CD4-positive, alpha-beta T cell (primary cell): ENCODE measurements at regions not wholly inside any gene's neighbourhood (a gene's known extent, or its start where the extent isn't known, plus 50 kb on each side); places are given as distances from the start of the nearest gene placed in this dataset.

ENCODE experiments used
- ATAC-seq: fragments of 200-7000 bp; cut with Tn5 transposase; one replicate; pipeline ENCODE4 v1.10.0; 2022; ENCODE audit warnings: mild to moderate bottlenecking; ENCODE audit not compliant: poor library complexity
- CTCF ChIA-PET: fragments of 350-600 bp; sonication (Branson Sonifier 250); formaldehyde crosslinking; loops from one replicate; lab custom pipeline; 2021; ENCODE audit warnings: antibody characterized with exemption, inconsistent platforms; lab: Charles Lee
- POLR2A ChIA-PET: fragments of 350-600 bp; sonication (Branson Sonifier 250); formaldehyde crosslinking; loops from one replicate; lab custom pipeline; 2021; ENCODE audit warnings: antibody characterized with exemption, inconsistent platforms; lab: Charles Lee
- DNase-seq, 14 experiments: peaks; one replicate each; pipeline ENCODE4 v3.0.0-alpha.2; 2013 to 2020; ENCODE audit warnings: mixed read lengths in 2 of 14
- H3K27ac ChIP-seq, 2 donors: one replicate each; pipeline versions ENCODE4 v1.5.1 to v1.7.0; 2013; ENCODE audit warnings: low read length in 2 of 2, low read depth in 1 of 2, mild to moderate bottlenecking in 1 of 2
- H3K27me3 ChIP-seq, 2 experiments: 1 replicate in 1 of 2; 2 replicates in 1 of 2; pipeline versions ENCODE4 v1.6.1 to v1.7.0; 2013; ENCODE audit warnings: low read length in 2 of 2, control low read depth in 1 of 2, mild to moderate bottlenecking in 1 of 2, moderate library complexity in 1 of 2; ENCODE audit not compliant: insufficient read depth in 2 of 2, control insufficient read depth in 1 of 2
- H3K36me3 ChIP-seq: one replicate; pipeline ENCODE4 v1.6.1; 2013; ENCODE audit warnings: low read length, control low read depth; ENCODE audit not compliant: insufficient read depth
- H3K4me1 ChIP-seq: one replicate; pipeline ENCODE4 v1.6.1; 2013; ENCODE audit warnings: low read length, control low read depth; ENCODE audit not compliant: insufficient read depth
- H3K4me3 ChIP-seq: one replicate; pipeline ENCODE4 v1.5.1; 2013; ENCODE audit warnings: mild to moderate bottlenecking, low read length, moderate library complexity
- H3K9me3 ChIP-seq, 2 experiments: 1 replicate in 1 of 2; 2 replicates in 1 of 2; pipeline versions ENCODE4 v1.6.1 to v1.7.0; 2013; ENCODE audit warnings: low read length in 2 of 2, mild to moderate bottlenecking in 2 of 2, control low read depth in 1 of 2, moderate library complexity in 1 of 2; ENCODE audit not compliant: control insufficient read depth in 1 of 2, insufficient read depth in 1 of 2
- H3K27ac Mint-ChIP-seq: one replicate; pipeline ENCODE4 v1.8.0; 2020; ENCODE audit warnings: mixed read lengths
- H3K27me3 Mint-ChIP-seq: one replicate; pipeline ENCODE4 v1.8.0; 2021; ENCODE audit warnings: mixed read lengths
- H3K36me3 Mint-ChIP-seq: one replicate; pipeline ENCODE4 v1.8.0; 2021; ENCODE audit warnings: low read depth, mixed read lengths
- H3K4me1 Mint-ChIP-seq: one replicate; pipeline ENCODE4 v1.8.0; 2021; ENCODE audit warnings: low read depth, mixed read lengths
- H3K4me3 Mint-ChIP-seq: one replicate; pipeline ENCODE4 v1.8.0; 2020; ENCODE audit warnings: mild to moderate bottlenecking, mixed read lengths
- H3K9me3 Mint-ChIP-seq: one replicate; pipeline ENCODE4 v1.8.0; 2020; ENCODE audit warnings: mixed read lengths
- intact Hi-C, 2 experiments: fragments of 100-400 bp; cut with DNase I in 1 of 2; cut with micrococcal nuclease in 1 of 2; formaldehyde crosslinking; loops; one replicate each; pipeline versions ENCODE4 v1.15.1 to v1.9.0; 2023 to 2025; cut with DNase I, micrococcal nuclease
- TF ChIP-seq, protein P1 (sequence below): fragments of 200-600 bp; IDR thresholded peaks from one replicate; pipeline ENCODE4 v1.8.0; 2022; ENCODE audit warnings: antibody characterized with exemption, mild to moderate bottlenecking

DNA sequence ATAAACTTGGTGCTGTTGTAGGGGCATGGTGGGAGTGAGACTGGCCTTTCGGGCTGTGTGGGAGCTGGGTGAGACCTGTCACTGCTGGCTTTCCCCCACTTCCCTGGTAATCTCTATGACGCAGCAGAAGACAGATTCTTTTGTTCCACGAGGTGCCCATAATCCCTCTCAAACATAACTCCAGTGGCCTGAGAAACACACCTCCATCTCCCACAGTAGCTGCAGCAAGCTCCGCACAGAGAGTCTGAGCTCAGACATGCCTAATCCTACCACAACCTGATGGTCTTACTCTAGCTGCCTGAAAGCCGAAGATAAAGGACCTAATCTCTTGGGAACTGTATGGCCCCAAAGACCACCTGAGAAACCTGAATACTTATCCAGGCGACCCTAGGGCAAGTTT, 225.6 kb upstream of the CRBN start:
- H3K4me1 ChIP-seq, result no peaks in the 10 kb centered on the region
- peaks cover 13 to 21% of the 10 kb centered on the region in 2 experiments for H3K9me3 ChIP-seq
- H3K4me3 ChIP-seq, result no peak overlapping the region
- ChIA-PET CTCF (no interaction called here), POLR2A (no interaction called here)
- TF ChIP-seq, protein P1, sequence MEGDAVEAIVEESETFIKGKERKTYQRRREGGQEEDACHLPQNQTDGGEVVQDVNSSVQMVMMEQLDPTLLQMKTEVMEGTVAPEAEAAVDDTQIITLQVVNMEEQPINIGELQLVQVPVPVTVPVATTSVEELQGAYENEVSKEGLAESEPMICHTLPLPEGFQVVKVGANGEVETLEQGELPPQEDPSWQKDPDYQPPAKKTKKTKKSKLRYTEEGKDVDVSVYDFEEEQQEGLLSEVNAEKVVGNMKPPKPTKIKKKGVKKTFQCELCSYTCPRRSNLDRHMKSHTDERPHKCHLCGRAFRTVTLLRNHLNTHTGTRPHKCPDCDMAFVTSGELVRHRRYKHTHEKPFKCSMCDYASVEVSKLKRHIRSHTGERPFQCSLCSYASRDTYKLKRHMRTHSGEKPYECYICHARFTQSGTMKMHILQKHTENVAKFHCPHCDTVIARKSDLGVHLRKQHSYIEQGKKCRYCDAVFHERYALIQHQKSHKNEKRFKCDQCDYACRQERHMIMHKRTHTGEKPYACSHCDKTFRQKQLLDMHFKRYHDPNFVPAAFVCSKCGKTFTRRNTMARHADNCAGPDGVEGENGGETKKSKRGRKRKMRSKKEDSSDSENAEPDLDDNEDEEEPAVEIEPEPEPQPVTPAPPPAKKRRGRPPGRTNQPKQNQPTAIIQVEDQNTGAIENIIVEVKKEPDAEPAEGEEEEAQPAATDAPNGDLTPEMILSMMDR, result no peak
- H3K27ac ChIP-seq, result no peak overlapping the region
- no peaks in the 10 kb centered on the region for H3K36me3 ChIP-seq
- H3K9me3 Mint-ChIP-seq, result peaks cover 9% of the 10 kb centered on the region
- H3K4me1 Mint-ChIP-seq, result no peaks in the 10 kb centered on the region
- H3K27me3 ChIP-seq, result no peaks in the 10 kb centered on the region
- H3K27me3 Mint-ChIP-seq, result peaks cover 8% of the 10 kb centered on the region
- DNase-seq (no peak), ATAC-seq (no peak)
- H3K27ac Mint-ChIP-seq, result no peak overlapping the region
- no peak overlapping the region for H3K4me3 Mint-ChIP-seq
- intact Hi-C loops, result no loop called here
- H3K36me3 Mint-ChIP-seq, result no peaks in the 10 kb centered on the region

DNA sequence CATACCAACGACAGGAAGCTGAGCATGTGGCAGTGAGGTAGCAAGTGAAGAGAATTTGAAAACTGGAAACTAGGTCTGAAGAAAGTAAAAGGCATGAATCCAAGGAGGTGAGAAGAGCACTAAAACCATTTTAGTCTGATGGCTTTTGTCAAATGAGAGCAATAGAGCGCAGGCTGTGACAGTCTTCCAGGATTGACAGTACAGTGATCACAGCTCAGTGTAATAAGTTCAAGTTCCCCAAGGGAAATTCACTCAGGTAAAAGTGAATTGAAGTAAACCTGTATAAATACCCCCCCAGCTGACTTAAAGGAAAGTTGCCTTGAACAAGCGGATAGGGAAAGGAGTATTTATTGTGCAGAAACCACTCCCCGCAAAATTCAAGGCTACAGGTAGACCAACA, 224.2 kb upstream of the CRBN start:
- peaks cover 13 to 21% of the 10 kb centered on the region in 2 experiments for H3K9me3 ChIP-seq
- no peaks in the 10 kb centered on the region for H3K36me3 ChIP-seq
- H3K27ac ChIP-seq, result no peak overlapping the region
- ChIA-PET CTCF (no interaction called here), POLR2A (no interaction called here)
- H3K4me3 Mint-ChIP-seq, result no peak overlapping the region
- intact Hi-C loops, result no loop called here
- ATAC-seq, result no peak
- DNase-seq, result no peak
- no peaks in the 10 kb centered on the region for H3K27me3 ChIP-seq
- H3K9me3 Mint-ChIP-seq, result peaks cover 9% of the 10 kb centered on the region
- H3K4me1 ChIP-seq, result no peaks in the 10 kb centered on the region
- no peak overlapping the region for H3K4me3 ChIP-seq
- no peaks in the 10 kb centered on the region for H3K4me1 Mint-ChIP-seq
- no peaks in the 10 kb centered on the region for H3K36me3 Mint-ChIP-seq
- TF ChIP-seq, protein P1, result no peak
- no peak overlapping the region for H3K27ac Mint-ChIP-seq
- peaks cover 8% of the 10 kb centered on the region for H3K27me3 Mint-ChIP-seq

- no peaks in the 10 kb centered on the region for H3K27me3 ChIP-seq
- no peaks in the 10 kb centered on the region for H3K4me1 Mint-ChIP-seq
- no peak overlapping the region for H3K27ac Mint-ChIP-seq
- POLR2A ChIA-PET, result no interaction called here
- no peaks in the 10 kb centered on the region for H3K4me1 ChIP-seq
- no peak for ATAC-seq
- peaks cover 0 to 4% of the 10 kb centered on the region in 2 experiments for H3K9me3 ChIP-seq
- no peak overlapping the region for H3K4me3 Mint-ChIP-seq
- H3K9me3 Mint-ChIP-seq, result peaks cover 4% of the 10 kb centered on the region
- no peak overlapping the region for H3K27ac ChIP-seq
- no peaks in the 10 kb centered on the region for H3K36me3 ChIP-seq
- CTCF ChIA-PET, result no interaction called here
- intact Hi-C loops, result no loop called here
- no peak for DNase-seq
- TF ChIP-seq, protein P1, result no peak
- no peak overlapping the region for H3K4me3 ChIP-seq
- H3K27me3 Mint-ChIP-seq, result no peaks in the 10 kb centered on the region
- no peaks in the 10 kb centered on the region for H3K36me3 Mint-ChIP-seq
These were observed 213.5 kb upstream of the CRBN start for GRCh38 chr3:3392946-3393345.
